RWPE2 (cell line): ENCODE measurements at regions not wholly inside any gene's neighbourhood (a gene's known extent, or its start where the extent isn't known, plus 50 kb on each side); places are given as distances from the start of the nearest gene placed in this dataset.

Source experiments
- ATAC-seq: fragments of 200-7000 bp; cut with Tn5 transposase; 3 replicates; pipeline ENCODE4 v1.9.1; 2021; ENCODE audit warnings: low read depth
- DNase-seq: peaks from one replicate; pipeline ENCODE4 v3.0.0-alpha.2; 2020; ENCODE audit warnings: low spot score
- H3K27ac ChIP-seq: fragments of 450-650 bp; 2 replicates; pipeline ENCODE4 v1.5.1; 2017; ENCODE audit warnings: mild to moderate bottlenecking; ENCODE audit not compliant: poor library complexity, severe bottlenecking
- H3K27me3 ChIP-seq: fragments of 250-450 bp; sonication (Bioruptor Pico); 2 replicates; pipeline ENCODE4 v1.5.1; 2021; ENCODE audit warnings: mild to moderate bottlenecking, moderate library complexity; ENCODE audit not compliant: insufficient read depth, poor library complexity, severe bottlenecking
- H3K36me3 ChIP-seq: fragments of 250-450 bp; sonication (Bioruptor Pico); 2 replicates; pipeline ENCODE4 v1.5.1; 2020; ENCODE audit warnings: low read depth, mild to moderate bottlenecking, moderate library complexity
- H3K4me1 ChIP-seq: fragments of 250-450 bp; sonication (Bioruptor Pico); 2 replicates; pipeline ENCODE4 v1.5.1; 2021; ENCODE audit warnings: mild to moderate bottlenecking, moderate library complexity; ENCODE audit not compliant: insufficient read depth, poor library complexity, severe bottlenecking
- H3K4me3 ChIP-seq: fragments of 250-450 bp; sonication (Bioruptor Pico); 2 replicates; pipeline ENCODE4 v1.5.1; 2021; ENCODE audit warnings: mild to moderate bottlenecking, moderate library complexity; ENCODE audit not compliant: severe bottlenecking
- H3K9me3 ChIP-seq: fragments of 250-450 bp; sonication (Bioruptor Pico); 2 replicates; pipeline ENCODE4 v1.5.1; 2021; ENCODE audit warnings: mild to moderate bottlenecking, moderate library complexity; ENCODE audit not compliant: severe bottlenecking
- TF ChIP-seq, protein P1 (sequence below): fragments of 450-650 bp; IDR thresholded peaks from one replicate; pipeline ENCODE4 v1.5.1; 2017; ENCODE audit warnings: mild to moderate bottlenecking, moderate library complexity; ENCODE audit not compliant: poor library complexity, severe bottlenecking

DNA sequence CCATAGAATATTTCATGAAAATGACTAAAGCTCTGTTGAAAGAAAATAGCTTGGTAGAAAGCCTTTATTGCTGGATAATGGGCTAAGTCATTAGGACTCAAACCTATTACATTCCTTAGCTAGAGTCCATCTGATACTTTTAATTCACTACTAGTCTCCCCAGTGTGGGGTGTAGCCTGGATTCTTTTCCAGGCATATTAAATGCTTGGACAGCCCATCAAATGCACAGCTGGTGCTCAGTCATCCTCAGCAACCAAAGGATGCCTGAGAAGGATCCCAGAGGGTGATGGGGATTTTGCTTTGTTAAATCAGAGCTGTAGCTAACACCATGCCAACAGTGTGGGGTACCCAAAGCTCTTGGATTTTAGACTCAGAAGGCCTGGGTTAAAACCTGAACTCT lies 153.5 kb downstream of the DLEU7 start:
- Histone ChIP-seq H3K27ac (no peak overlapping the region), H3K4me1 (no peaks in the 10 kb centered on the region)

GRCh38 chr13:50691176-50691680 lies 152.3 kb downstream of the DLEU7 start:
- no peak overlapping the region for H3K4me3 ChIP-seq
- H3K4me1 ChIP-seq: no peaks in the 10 kb centered on the region
- H3K9me3 ChIP-seq: no peaks in the 10 kb centered on the region
- TF ChIP-seq, protein P1, sequence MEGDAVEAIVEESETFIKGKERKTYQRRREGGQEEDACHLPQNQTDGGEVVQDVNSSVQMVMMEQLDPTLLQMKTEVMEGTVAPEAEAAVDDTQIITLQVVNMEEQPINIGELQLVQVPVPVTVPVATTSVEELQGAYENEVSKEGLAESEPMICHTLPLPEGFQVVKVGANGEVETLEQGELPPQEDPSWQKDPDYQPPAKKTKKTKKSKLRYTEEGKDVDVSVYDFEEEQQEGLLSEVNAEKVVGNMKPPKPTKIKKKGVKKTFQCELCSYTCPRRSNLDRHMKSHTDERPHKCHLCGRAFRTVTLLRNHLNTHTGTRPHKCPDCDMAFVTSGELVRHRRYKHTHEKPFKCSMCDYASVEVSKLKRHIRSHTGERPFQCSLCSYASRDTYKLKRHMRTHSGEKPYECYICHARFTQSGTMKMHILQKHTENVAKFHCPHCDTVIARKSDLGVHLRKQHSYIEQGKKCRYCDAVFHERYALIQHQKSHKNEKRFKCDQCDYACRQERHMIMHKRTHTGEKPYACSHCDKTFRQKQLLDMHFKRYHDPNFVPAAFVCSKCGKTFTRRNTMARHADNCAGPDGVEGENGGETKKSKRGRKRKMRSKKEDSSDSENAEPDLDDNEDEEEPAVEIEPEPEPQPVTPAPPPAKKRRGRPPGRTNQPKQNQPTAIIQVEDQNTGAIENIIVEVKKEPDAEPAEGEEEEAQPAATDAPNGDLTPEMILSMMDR: no peak
- no peaks in the 10 kb centered on the region for H3K36me3 ChIP-seq
- ATAC-seq: no peak
- no peak for DNase-seq
- H3K27ac ChIP-seq: no peak overlapping the region
- no peaks in the 10 kb centered on the region for H3K27me3 ChIP-seq

More for the DNA sequence above, 153.5 kb downstream of the DLEU7 start:
- H3K4me3 ChIP-seq: no peak overlapping the region
- DNase-seq (no peak), ATAC-seq (no peak)
- H3K9me3 ChIP-seq: no peaks in the 10 kb centered on the region
- no peaks in the 10 kb centered on the region for H3K27me3 ChIP-seq
- TF ChIP-seq, protein P1: no peak
- no peaks in the 10 kb centered on the region for H3K36me3 ChIP-seq

DNA sequence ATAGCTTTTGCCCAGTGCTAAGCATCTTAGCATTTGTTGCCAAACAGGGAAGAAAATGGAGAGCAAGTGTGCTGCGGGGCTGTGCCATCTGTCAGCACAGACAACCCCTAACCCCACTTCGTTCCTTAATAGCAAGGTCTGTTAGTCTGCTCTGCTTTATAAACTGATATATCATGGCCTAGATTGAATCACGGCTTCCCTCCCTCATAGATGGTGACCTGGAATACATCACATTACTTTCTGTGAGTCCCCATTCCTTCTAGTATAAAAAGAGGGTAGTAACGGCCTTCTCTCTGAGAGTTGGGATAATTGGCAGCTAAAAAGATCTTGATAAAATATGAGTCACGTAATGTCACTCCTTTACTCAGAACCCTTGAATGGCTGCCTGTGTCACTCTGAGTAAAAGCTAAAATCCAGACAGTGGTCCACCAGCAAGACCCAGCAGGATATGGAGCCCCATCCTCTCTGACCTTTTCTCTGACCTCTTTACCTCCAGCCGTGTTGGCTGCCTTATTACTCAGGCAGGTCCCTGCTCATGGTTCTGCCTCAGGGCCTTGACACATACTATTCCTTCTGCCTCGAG lies 151.7 kb downstream of the DLEU7 start:
- ATAC-seq (no peak), DNase-seq (no peak)
- Histone ChIP-seq H3K4me3 (no peak overlapping the region), H3K27me3 (no peaks in the 10 kb centered on the region), H3K9me3 (no peaks in the 10 kb centered on the region), H3K4me1 (no peaks in the 10 kb centered on the region), H3K36me3 (no peaks in the 10 kb centered on the region), H3K27ac (no peak overlapping the region)
- TF ChIP-seq, protein P1: no peak

DNA sequence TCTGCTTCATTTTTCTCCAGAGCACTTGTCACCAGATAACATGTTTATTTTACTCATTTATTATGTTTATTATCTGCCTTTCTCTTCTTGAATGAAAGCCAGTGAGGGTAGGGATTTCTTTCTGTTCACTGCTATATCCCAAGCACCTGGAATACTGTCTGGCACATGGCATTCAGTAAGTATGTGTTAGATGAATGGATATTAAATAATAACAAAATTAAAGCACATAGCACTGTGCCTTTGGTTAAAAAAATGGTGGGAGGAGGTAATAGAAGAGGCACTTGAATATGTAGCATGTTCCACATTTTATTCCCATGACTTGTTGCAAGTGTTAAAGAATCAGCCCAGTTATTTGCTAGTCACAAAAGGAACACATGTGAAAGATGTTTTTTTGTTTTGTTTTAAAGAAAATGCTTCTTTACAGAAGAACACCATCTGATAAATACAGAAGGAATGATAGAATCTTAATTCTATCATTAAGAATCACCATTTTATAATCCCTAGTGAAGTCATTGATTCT lies 151.0 kb downstream of the DLEU7 start:
- DNase-seq: no peak
- TF ChIP-seq, protein P1: no peak
- no peaks in the 10 kb centered on the region for H3K36me3 ChIP-seq
- no peaks in the 10 kb centered on the region for H3K4me1 ChIP-seq
- no peaks in the 10 kb centered on the region for H3K27me3 ChIP-seq
- ATAC-seq: no peak
- H3K27ac ChIP-seq: no peak overlapping the region
- H3K9me3 ChIP-seq: no peaks in the 10 kb centered on the region
- no peak overlapping the region for H3K4me3 ChIP-seq

DNA sequence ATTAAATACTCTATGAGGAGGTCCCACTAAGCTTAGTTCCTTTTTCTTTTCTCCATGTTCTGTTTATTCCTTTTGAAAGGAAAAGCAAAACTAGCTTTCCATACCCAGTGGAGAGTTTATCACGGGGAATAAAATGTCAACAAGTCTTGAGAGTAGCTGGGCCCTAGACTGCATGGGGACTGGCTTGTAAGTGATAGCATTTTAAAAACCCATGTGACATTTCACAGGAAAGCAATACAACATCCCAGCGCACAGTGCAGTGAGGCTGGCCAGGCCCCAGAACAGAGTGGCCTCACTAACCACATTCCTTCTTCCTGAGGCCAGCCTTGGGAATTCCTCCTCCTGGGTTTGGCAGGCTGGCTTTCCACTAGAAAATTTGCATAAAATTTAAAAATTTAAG lies 149.8 kb downstream of the DLEU7 start:
- Histone ChIP-seq H3K27me3 (no peaks in the 10 kb centered on the region), H3K4me1 (peaks cover 7% of the 10 kb centered on the region), H3K27ac (no peak overlapping the region), H3K4me3 (no peak overlapping the region), H3K36me3 (no peaks in the 10 kb centered on the region), H3K9me3 (no peaks in the 10 kb centered on the region)
- TF ChIP-seq, protein P1: no peak
- DNase-seq (no peak), ATAC-seq (no peak)
